Activated CD4-positive, alpha-beta T cell treated with anti-CD3 and anti-CD28 coated beads, Interleukin-2, Interleukin-4, amounts not matched to agents 100 ng/mL and 50 ng/mL, durations not matched to agents 16 hours and 8 hours (primary cell): ENCODE measurements at regions not wholly inside any gene's neighbourhood (a gene's known extent, or its start where the extent isn't known, plus 50 kb on each side); places are given as distances from the start of the nearest gene placed in this dataset.

Experiments
- DNase-seq: peaks from one replicate; pipeline ENCODE4 v3.0.0-alpha.2; 2020; ENCODE audit warnings: low spot score

GRCh38 chr1:90558754-90559378 lies 158.2 kb downstream of the BARHL2 start:
- DNase-seq: no peak

GRCh38 chr1:90558126-90558525 lies 159.0 kb downstream of the BARHL2 start:
- DNase-seq: no peak

GRCh38 chr1:90557706-90558105 lies 159.4 kb downstream of the BARHL2 start:
- DNase-seq: no peak

DNA sequence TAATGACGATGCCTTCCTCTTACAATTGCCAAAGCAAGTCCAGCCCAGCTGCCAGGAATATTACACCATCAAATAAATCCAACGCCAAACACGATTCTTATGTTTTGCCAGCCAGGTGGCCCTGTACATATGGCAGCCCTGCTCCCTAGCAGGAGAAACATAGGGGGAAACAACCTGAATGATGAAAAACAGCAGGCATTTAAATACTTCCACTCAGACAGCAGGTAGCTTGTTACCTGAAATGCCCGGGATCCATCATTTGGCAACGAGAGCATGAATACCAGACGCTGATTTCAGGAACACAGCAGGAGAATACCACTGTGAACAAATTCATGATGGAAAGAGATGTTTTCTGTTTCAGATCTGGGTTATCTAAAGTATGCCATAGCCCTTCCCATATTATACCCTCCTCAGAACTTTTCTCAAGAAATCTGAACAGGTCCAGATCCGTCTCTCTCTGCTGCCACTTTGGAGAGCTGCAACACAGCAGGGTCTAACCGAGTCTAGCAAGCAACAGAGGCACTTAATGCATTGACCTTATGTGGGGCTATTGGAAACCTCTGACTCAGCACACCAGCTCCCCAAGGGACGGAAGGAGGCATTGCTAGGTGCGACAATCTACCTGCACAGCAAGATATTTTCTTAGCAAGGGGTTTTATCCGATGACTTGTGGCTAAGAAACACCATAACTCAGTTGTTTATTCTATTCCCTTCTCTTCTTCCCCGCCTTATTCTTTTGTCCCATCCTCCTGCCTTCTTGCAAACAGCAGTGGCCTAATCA lies 166.3 kb downstream of the BARHL2 start:
- no peak for DNase-seq

- no peak for DNase-seq
Observed at GRCh38 chr1:90544356-90544755, 172.7 kb downstream of the BARHL2 start.

DNA sequence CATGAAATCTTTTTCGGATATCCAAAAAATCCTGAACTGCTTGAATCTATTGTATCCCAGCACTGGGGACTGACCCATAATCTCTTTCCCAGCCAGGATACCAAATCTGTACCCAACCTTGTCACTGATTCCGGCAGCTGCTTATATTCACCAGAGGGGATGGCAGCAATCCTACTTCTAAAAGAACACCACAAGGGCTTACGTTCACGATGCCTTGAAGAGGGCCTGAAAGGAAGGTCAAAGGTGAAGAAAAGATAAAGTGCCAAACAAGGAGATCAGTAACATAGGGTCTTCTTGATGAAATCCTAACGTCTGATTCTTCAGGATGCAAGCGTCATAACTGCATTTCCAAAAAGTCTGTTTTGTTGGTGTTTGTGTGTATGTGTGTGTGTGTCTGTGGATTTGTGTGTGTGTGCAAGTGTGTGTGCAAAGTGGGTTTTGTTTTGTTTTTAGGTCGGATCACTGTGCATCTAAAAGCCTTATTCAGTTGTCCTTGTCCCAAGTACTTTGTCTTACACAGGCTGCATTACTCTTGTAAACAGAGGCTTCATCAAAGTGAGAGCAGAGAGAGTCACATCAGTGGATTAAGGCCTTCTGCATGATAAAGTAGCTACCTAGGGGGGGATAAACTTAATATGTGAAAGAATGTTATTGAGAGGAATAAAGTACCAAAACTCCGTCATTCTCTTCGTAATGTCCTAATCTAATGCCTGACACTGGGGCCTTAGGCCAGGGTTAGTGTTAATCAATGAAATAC lies 179.3 kb downstream of the BARHL2 start:
- no peak for DNase-seq

- DNase-seq: no peak
Observed at GRCh38 chr1:90534663-90535295, 182.3 kb downstream of the BARHL2 start.

GRCh38 chr1:90534116-90534515 lies 183.0 kb downstream of the BARHL2 start:
- no peak for DNase-seq

- DNase-seq: no peak
Observed at GRCh38 chr1:90526954-90527353, 190.1 kb downstream of the BARHL2 start.

DNA sequence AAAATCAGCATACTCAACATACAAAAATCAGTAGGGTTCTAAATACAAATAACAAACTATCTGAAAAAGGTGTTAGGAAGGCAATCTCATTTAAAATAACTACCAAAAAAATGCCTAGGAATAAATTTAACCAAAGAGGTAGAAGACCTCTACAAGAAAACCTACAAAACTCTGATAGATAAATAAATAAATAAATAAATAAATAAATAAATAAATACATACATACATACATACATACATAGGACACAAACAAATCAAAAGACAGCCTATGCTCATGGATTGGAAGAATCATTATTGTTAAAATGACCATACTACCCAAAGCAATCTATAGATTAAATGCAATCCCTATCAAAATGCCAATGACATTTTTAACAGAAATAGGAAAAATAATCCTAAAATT lies 194.7 kb downstream of the BARHL2 start:
- no peak for DNase-seq

- no peak for DNase-seq
Observed at GRCh38 chr1:90513956-90514355, 203.1 kb downstream of the BARHL2 start.

- DNase-seq: no peak
Observed at GRCh38 chr1:90512441-90512840, 204.7 kb downstream of the BARHL2 start.

DNA sequence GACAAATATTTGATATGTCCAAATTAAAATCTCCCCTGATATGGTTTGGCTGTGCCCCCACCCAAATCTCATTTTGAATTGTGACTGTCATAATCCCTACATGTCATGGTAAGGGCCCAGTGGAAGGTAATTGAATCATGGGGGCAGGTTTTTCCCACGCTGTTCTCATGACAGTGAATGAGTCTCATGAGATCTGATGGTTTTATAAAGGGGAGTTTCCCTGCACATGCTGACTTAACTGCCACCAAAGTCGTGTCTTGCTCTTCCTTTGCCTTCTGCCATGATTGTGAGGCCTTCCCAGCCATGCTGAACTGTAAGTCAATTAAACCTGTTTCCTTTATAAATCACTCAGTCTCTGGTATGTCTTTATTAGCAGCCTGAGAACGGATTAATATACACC lies 207.0 kb downstream of the BARHL2 start:
- no peak for DNase-seq

GRCh38 chr1:90509225-90510048 lies 207.7 kb downstream of the BARHL2 start:
- DNase-seq: peak; percentile 9

DNA sequence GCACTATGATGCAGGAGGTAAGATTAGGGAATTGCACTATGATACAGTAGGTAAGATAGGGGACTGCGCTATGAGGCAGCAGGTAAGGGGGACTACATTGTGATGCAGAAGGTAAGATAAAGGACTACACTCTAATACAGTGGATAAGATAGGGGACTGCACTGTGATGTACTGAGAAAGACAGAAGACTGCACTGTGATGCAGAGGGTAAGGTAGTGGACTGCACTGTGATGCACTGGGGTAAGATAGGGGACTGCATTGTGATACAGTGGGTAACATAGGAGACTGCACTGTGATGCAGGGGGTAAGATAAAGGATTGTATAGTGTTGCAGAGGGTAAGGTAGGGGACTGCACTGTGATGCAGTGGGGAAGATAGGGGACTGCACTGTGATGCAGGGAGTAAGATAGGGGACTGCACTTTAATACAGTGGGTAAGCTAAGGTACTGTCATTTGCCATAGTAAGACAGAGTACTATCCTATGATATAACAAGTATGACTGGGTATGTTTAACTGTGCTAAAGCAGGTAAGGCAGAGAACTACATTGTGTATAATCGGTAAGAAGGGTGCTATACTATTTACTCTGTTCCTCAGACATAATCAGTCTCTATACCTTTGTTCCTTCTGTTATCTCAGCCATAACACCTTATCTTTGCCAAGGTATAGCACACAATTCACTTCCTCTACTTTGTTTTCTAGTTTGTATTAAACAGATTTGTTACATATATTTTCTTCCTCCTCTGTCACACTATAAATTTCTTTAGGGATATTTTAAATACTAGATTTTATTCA lies 208.5 kb downstream of the BARHL2 start:
- DNase-seq: no peak

GRCh38 chr1:90507173-90507572 lies 209.9 kb downstream of the BARHL2 start:
- DNase-seq: no peak

GRCh38 chr1:90505806-90506205 lies 211.3 kb downstream of the BARHL2 start:
- DNase-seq: no peak

GRCh38 chr1:90504509-90504908 lies 212.6 kb downstream of the BARHL2 start:
- no peak for DNase-seq

GRCh38 chr1:90502696-90503095 lies 214.4 kb downstream of the BARHL2 start:
- no peak for DNase-seq

- DNase-seq: no peak
Observed at GRCh38 chr1:90502194-90502593, 214.9 kb downstream of the BARHL2 start.

DNA sequence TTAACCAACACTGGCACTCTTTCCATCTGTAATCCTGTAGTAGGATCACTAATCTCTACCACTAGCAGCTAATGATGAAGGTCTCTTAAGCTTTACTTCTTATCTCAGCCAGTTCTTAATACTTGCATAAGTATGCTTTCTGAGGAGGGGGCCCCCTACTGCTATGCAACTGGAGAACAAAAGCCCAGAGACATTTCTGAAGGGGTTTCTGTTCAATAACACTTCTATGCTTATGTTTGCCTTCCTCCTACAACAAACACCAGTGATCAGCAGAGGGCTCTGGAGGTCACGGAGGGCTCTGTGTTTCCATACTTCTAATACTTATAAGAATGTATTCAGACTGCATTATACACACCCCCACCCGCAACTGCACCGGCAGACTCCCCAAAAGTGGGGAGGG lies 215.8 kb downstream of the BARHL2 start:
- DNase-seq: no peak
